CD14-positive monocyte (primary cell): ENCODE measurements at regions not wholly inside any gene's neighbourhood (a gene's known extent, or its start where the extent isn't known, plus 50 kb on each side); places are given as distances from the start of the nearest gene placed in this dataset.

Experiments used
- DNase-seq, 3 donors: peaks; one replicate each; pipeline ENCODE4 v3.0.0-alpha.2; 2011 to 2022
- H2AFZ ChIP-seq: 2 replicates; pipeline ENCODE4 v1.6.0; 2012; ENCODE audit warnings: mild to moderate bottlenecking, low read depth, low read length, inconsistent platforms; ENCODE audit not compliant: insufficient read depth, poor library complexity, severe bottlenecking
- H3K27ac ChIP-seq, 2 donors: 1 replicate in 1 of 2; 2 replicates in 1 of 2; pipeline ENCODE4 v1.5.1; 2012 to 2013; ENCODE audit warnings: low read length in 2 of 2, control low read depth in 1 of 2, inconsistent platforms in 1 of 2, low read depth in 1 of 2, mild to moderate bottlenecking in 1 of 2
- H3K27me3 ChIP-seq, 2 donors: one replicate each; pipeline versions ENCODE4 v1.6.0 to v1.6.1; 2011 to 2013; ENCODE audit warnings: low read length in 2 of 2; ENCODE audit not compliant: control insufficient read depth in 2 of 2, insufficient read depth in 2 of 2
- H3K36me3 ChIP-seq, 2 donors: replicated peaks in 1 of 2; 1 replicate in 1 of 2; 2 replicates in 1 of 2; pipeline versions ENCODE4 v1.5.1 to v1.6.1; 2012 to 2013; ENCODE audit warnings: low read length in 2 of 2, control low read depth in 1 of 2, inconsistent platforms in 1 of 2, mild to moderate bottlenecking in 1 of 2; ENCODE audit not compliant: insufficient read depth in 2 of 2, control insufficient read depth in 1 of 2
- H3K4me1 ChIP-seq, 2 donors: 1 replicate in 1 of 2; 2 replicates in 1 of 2; pipeline versions ENCODE4 v1.5.1 to v1.6.1; 2012 to 2013; ENCODE audit warnings: low read length in 2 of 2, control low read depth in 1 of 2, inconsistent platforms in 1 of 2, mild to moderate bottlenecking in 1 of 2, moderate library complexity in 1 of 2; ENCODE audit not compliant: insufficient read depth in 2 of 2, control insufficient read depth in 1 of 2
- H3K4me2 ChIP-seq: replicated peaks from 2 replicates; pipeline ENCODE3; 2012; ENCODE audit warnings: low read length, moderate library complexity, mild to moderate bottlenecking; ENCODE audit not compliant: poor library complexity, severe bottlenecking; ENCODE audit errors: extremely low read depth
- H3K4me3 ChIP-seq, 3 experiments: fragments of 200-600 bp in 1 of 3; sonication (generic) in 1 of 3; replicated peaks in 1 of 3; 1 replicate in 2 of 3; 2 replicates in 1 of 3; pipeline ENCODE4 v1.5.1; 2011 to 2013; ENCODE audit warnings: low read length in 3 of 3, mild to moderate bottlenecking in 3 of 3, control low read depth in 2 of 3, low read depth in 2 of 3, inconsistent platforms in 1 of 3, moderate library complexity in 1 of 3
- H3K79me2 ChIP-seq: 2 replicates; pipeline ENCODE4 v1.6.0; 2012; ENCODE audit warnings: mild to moderate bottlenecking, control low read depth, inconsistent platforms, low read length, moderate library complexity; ENCODE audit not compliant: insufficient read depth
- H3K9ac ChIP-seq: 2 replicates; pipeline ENCODE4 v1.6.0; 2017; ENCODE audit warnings: low read length, mild to moderate bottlenecking; ENCODE audit not compliant: insufficient read depth, poor library complexity, severe bottlenecking
- H3K9me3 ChIP-seq, 2 donors: replicated peaks in 1 of 2; 1 replicate in 1 of 2; 2 replicates in 1 of 2; pipeline versions ENCODE4 v1.5.1 to v1.6.1; 2012 to 2013; ENCODE audit warnings: low read length in 2 of 2, control low read depth in 1 of 2; ENCODE audit not compliant: control insufficient read depth in 1 of 2, insufficient read depth in 1 of 2
- H4K20me1 ChIP-seq: 2 replicates; pipeline ENCODE4 v1.6.0; 2012; ENCODE audit warnings: mild to moderate bottlenecking, low read length, control low read depth, moderate library complexity; ENCODE audit not compliant: insufficient read depth
- H3K27ac Mint-ChIP-seq, 7 donors: one replicate each; pipeline ENCODE4 v1.8.0; 2020; ENCODE audit warnings: mild to moderate bottlenecking in 7 of 7, mixed read lengths in 7 of 7, moderate library complexity in 6 of 7, inconsistent platforms in 2 of 7
- H3K27me3 Mint-ChIP-seq, 3 donors: one replicate each; pipeline ENCODE4 v1.8.0; 2021 to 2022; ENCODE audit warnings: low read depth in 3 of 3, mild to moderate bottlenecking in 3 of 3, mixed read lengths in 3 of 3, moderate library complexity in 3 of 3, inconsistent platforms in 1 of 3
- H3K36me3 Mint-ChIP-seq, 2 donors: one replicate each; pipeline ENCODE4 v1.8.0; 2020; ENCODE audit warnings: mixed read lengths in 2 of 2, inconsistent platforms in 1 of 2, mild to moderate bottlenecking in 1 of 2
- H3K4me1 Mint-ChIP-seq: one replicate; pipeline ENCODE4 v1.8.0; 2020; ENCODE audit warnings: mild to moderate bottlenecking, mixed read lengths
- H3K4me3 Mint-ChIP-seq, 2 donors: one replicate each; pipeline ENCODE4 v1.8.0; 2020; ENCODE audit warnings: mild to moderate bottlenecking in 2 of 2, mixed read lengths in 2 of 2, moderate library complexity in 1 of 2
- H3K9me3 Mint-ChIP-seq, 7 donors: one replicate each; pipeline ENCODE4 v1.8.0; 2020 to 2022; ENCODE audit warnings: mixed read lengths in 7 of 7, mild to moderate bottlenecking in 6 of 7, moderate library complexity in 6 of 7, inconsistent platforms in 2 of 7
- WGBS: methylation state at CpG from one replicate; pipeline ENCODE4 v1.1.5; 2013; ENCODE audit warnings: missing lambda C conversion rate; ENCODE audit not compliant: insufficient coverage; 5-methylcytosine and 5-hydroxymethylcytosine counted together
- intact Hi-C, 2 donors: fragments of 100-400 bp; cut with micrococcal nuclease; formaldehyde crosslinking; loops; one replicate each; pipeline versions ENCODE4 v1.15.0 to v1.15.1; 2023
- TF ChIP-seq, protein P1 (sequence below): fragments of 200-600 bp; IDR thresholded peaks from one replicate; pipeline ENCODE4 v1.8.0; 2022; ENCODE audit warnings: antibody characterized with exemption, mild to moderate bottlenecking

DNA sequence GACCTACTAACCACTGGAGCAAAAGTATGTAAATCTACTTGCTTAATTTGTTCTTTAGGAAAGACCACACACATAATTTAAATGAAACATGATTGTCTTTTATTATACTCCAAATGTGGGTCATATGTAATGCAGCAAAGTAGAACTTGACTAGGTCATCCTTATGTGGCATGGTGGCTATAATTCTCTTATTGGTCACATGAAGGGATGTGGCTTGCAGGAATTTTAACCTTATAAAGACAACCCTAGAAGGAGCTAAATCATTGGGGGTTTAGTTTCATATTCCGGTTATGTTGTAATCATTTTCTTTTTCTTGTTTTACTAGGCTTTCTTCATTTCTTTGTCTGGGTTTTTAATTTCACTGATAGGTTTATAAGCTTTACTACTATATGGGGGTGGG is 93.9 kb downstream of the SEPTIN7 start:
- Histone ChIP-seq H3K9me3 (no peaks in the 10 kb centered on the region), H3K4me2 (no peak overlapping the region), H4K20me1 (no peaks in the 10 kb centered on the region), H2AFZ (no peak overlapping the region), H3K4me3 (no peak overlapping the region), H3K27ac (no peak overlapping the region), H3K79me2 (no peaks in the 10 kb centered on the region), H3K9ac (no peak overlapping the region), H3K36me3 (peaks cover 22 to 74% of the 10 kb centered on the region in 2 donors), H3K4me1 (no peaks in the 10 kb centered on the region), H3K27me3 (no peaks in the 10 kb centered on the region)
- peak overlapping the region in 1 of 7 donors; percentile 47 for H3K27ac Mint-ChIP-seq
- no peaks in the 10 kb centered on the region for H3K4me1 Mint-ChIP-seq
- no peak overlapping the region for H3K4me3 Mint-ChIP-seq
- H3K27me3 Mint-ChIP-seq: no peaks in the 10 kb centered on the region
- DNase-seq: no peak
- TF ChIP-seq, protein P1, sequence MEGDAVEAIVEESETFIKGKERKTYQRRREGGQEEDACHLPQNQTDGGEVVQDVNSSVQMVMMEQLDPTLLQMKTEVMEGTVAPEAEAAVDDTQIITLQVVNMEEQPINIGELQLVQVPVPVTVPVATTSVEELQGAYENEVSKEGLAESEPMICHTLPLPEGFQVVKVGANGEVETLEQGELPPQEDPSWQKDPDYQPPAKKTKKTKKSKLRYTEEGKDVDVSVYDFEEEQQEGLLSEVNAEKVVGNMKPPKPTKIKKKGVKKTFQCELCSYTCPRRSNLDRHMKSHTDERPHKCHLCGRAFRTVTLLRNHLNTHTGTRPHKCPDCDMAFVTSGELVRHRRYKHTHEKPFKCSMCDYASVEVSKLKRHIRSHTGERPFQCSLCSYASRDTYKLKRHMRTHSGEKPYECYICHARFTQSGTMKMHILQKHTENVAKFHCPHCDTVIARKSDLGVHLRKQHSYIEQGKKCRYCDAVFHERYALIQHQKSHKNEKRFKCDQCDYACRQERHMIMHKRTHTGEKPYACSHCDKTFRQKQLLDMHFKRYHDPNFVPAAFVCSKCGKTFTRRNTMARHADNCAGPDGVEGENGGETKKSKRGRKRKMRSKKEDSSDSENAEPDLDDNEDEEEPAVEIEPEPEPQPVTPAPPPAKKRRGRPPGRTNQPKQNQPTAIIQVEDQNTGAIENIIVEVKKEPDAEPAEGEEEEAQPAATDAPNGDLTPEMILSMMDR: no peak
- peaks cover 31 to 34% of the 10 kb centered on the region in 2 donors for H3K36me3 Mint-ChIP-seq
- H3K9me3 Mint-ChIP-seq: no peaks in the 10 kb centered on the region
- no CpG with 5 or more reads among the region's 1 CpG for WGBS
- intact Hi-C loops: loop anchor here in 1 of 2 donors (10.0 kb wide), 1 partner anchor 90 kb away; the partner anchor contains the start of gene SEPTIN7

DNA sequence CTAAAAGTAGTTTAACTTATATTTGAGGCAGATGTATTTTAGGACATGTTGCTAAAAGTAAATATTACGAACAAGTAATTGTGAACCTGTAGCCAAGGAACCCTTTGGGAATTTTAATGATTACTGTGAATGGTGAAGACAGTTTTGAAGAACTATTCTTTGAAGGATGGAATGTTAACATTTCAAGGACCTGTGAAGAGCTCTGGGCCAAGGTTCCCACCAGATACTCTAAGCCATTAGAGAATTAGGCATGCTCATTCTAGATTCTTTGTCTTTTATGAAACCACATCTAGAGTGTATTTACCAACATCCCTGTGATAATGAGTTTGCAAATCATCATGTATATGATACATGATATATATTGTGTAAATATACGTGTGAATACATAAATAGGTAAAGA is 99.8 kb downstream of the SEPTIN7 start:
- no peaks in the 10 kb centered on the region for H3K9me3 ChIP-seq
- H3K9ac ChIP-seq: no peak overlapping the region
- 100% methylated on average over 1 of the region's 2 CpGs for WGBS
- peaks cover 53 to 94% of the 10 kb centered on the region in 2 donors for H3K36me3 ChIP-seq
- no peak overlapping the region for H3K27ac ChIP-seq
- Mint-ChIP-seq H3K36me3 (peaks cover 55 to 70% of the 10 kb centered on the region in 2 donors), H3K9me3 (no peaks in the 10 kb centered on the region), H3K27me3 (no peaks in the 10 kb centered on the region), H3K27ac (no peak overlapping the region), H3K4me3 (no peak overlapping the region), H3K4me1 (no peaks in the 10 kb centered on the region)
- no peak overlapping the region for H3K4me2 ChIP-seq
- H2AFZ ChIP-seq: no peak overlapping the region
- H3K4me1 ChIP-seq: no peaks in the 10 kb centered on the region
- intact Hi-C loops: no loop called here
- no peaks in the 10 kb centered on the region for H3K79me2 ChIP-seq
- no peak for DNase-seq
- no peaks in the 10 kb centered on the region for H3K27me3 ChIP-seq
- H4K20me1 ChIP-seq: no peaks in the 10 kb centered on the region
- TF ChIP-seq, protein P1: no peak
- no peak overlapping the region for H3K4me3 ChIP-seq
